ENCODE measurements at regions not wholly inside any gene's neighbourhood (a gene's known extent, or its start where the extent isn't known, plus 50 kb on each side); places are given as distances from the start of the nearest gene placed in this dataset.

DNA sequence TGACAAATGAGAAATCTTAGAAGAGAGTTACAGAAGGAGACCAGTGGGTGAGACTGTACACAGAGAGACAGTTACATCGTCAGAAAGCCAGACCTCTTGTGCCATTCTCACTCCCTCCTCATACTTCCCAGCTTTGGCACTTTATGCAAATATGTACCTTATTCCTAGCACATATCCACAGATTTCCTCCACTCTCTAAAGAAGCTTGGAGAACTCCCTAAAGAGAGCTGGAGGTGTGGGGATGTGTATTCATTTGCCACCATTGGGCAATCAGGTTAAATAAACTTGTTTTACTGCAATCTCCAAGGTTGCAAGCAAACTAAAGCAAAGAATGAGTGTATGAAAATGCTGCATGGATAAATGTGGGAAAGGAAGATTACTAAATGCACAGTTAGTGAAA, 380.9 kb upstream of the PRMT6 start:
- TF ChIP-seq POLR2AphosphoS5 (IDR thresholded peaks at IDR 0.05), result no peak
- TF ChIP-seq POLR2A (IDR thresholded peaks at IDR 0.05), result no peak
